KMS-11 (cell line): ENCODE measurements at regions not wholly inside any gene's neighbourhood (a gene's known extent, or its start where the extent isn't known, plus 50 kb on each side); places are given as distances from the start of the nearest gene placed in this dataset.

ENCODE experiments used
- H2AFZ ChIP-seq: fragments of 200-600 bp; sonication (generic); 2 replicates; pipeline ENCODE4 v1.6.1; 2016; ENCODE audit warnings: antibody characterized with exemption, mixed run types, low read depth
- H3K27ac ChIP-seq: fragments of 200-600 bp; sonication (generic); 2 replicates; pipeline ENCODE4 v1.6.1; 2016; ENCODE audit warnings: mild to moderate bottlenecking, mixed run types
- H3K27me3 ChIP-seq: fragments of 200-600 bp; sonication (generic); 2 replicates; pipeline ENCODE4 v1.6.1; 2017; ENCODE audit warnings: mild to moderate bottlenecking, low read depth, mixed run types, moderate library complexity; ENCODE audit not compliant: insufficient read depth
- H3K36me3 ChIP-seq: fragments of 200-600 bp; sonication (generic); 2 replicates; pipeline ENCODE4 v1.6.1; 2017; ENCODE audit warnings: mild to moderate bottlenecking, mixed run types; ENCODE audit not compliant: insufficient read depth
- H3K4me1 ChIP-seq: fragments of 200-600 bp; sonication (generic); 2 replicates; pipeline ENCODE4 v1.6.1; 2016; ENCODE audit warnings: mild to moderate bottlenecking, low read depth, mixed run types; ENCODE audit not compliant: poor library complexity, severe bottlenecking
- H3K4me2 ChIP-seq: fragments of 200-600 bp; sonication (generic); 2 replicates; pipeline ENCODE4 v1.7.0; 2016; ENCODE audit warnings: mild to moderate bottlenecking, mixed run types
- H3K4me3 ChIP-seq: fragments of 200-600 bp; sonication (generic); IDR thresholded peaks from 2 replicates; pipeline ENCODE4 v1.6.1; 2017; ENCODE audit warnings: low read depth, low read length, mixed read lengths; ENCODE audit not compliant: insufficient read depth
- H3K79me2 ChIP-seq: fragments of 200-600 bp; sonication (generic); 2 replicates; pipeline ENCODE4 v1.6.1; 2016; ENCODE audit warnings: low read depth, mixed run types; ENCODE audit not compliant: insufficient read depth
- H3K9ac ChIP-seq: fragments of 200-600 bp; sonication (generic); 2 replicates; pipeline ENCODE4 v1.6.1; 2016; ENCODE audit warnings: mild to moderate bottlenecking, mixed run types
- H4K20me1 ChIP-seq: fragments of 200-600 bp; sonication (generic); 2 replicates; pipeline ENCODE4 v1.6.1; 2016; ENCODE audit warnings: mild to moderate bottlenecking, mixed run types; ENCODE audit not compliant: insufficient read depth
- CTCF ChIP-seq: fragments of 200-600 bp; sonication (generic); conservative IDR thresholded peaks from 2 replicates; pipeline ENCODE4 v1.6.1; 2017; ENCODE audit warnings: low read depth, mild to moderate bottlenecking, antibody characterized with exemption, low read length, moderate library complexity, mixed read lengths

GRCh38 chr4:165597581-165598480 is 219.0 kb downstream of the CPE start:
- no peaks in the 10 kb centered on the region for H3K27me3 ChIP-seq
- H2AFZ ChIP-seq, result no peak overlapping the region
- H3K79me2 ChIP-seq, result no peaks in the 10 kb centered on the region
- TF ChIP-seq CTCF, result no peak
- H3K4me2 ChIP-seq, result no peak overlapping the region
- H3K27ac ChIP-seq, result no peak overlapping the region
- H3K36me3 ChIP-seq, result no peaks in the 10 kb centered on the region
- no peak overlapping the region for H3K9ac ChIP-seq
- H3K4me1 ChIP-seq, result peaks cover 9% of the 10 kb centered on the region
- no peak overlapping the region for H3K4me3 ChIP-seq
- H4K20me1 ChIP-seq, result no peaks in the 10 kb centered on the region

DNA sequence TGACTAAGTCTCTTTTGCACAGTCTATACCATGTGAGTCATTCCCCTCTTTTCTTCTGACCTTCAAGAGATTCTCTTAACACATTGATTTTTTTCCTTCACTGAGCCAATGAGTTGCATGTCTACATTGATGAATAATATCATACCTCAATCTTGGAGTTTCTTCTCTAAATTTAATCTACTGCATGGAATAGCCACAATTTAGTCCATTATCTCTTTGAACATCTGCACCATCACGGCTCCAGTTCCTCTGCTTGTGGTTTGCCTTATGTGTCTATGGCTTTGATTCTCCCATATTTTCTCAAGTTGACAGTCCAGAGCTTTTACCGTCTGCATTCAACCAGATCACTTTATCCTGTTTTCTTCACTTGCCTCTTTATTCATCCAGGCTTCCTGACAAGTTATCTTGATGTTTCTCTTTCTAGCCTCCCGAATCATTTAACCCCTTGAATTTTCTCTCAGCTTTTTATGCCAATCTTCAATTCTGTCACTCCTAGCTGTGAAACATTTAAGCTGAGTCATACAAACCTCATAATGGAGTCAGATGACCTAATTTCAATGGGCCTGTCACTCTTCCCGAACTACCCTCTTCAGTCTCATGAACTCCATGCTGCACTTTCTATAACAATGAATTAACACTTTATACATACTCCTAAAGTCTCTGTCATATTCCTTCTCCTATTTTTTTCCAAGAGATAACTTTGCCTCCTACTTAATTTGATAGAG is 222.3 kb downstream of the CPE start:
- H3K9ac ChIP-seq, result no peak overlapping the region
- no peaks in the 10 kb centered on the region for H3K79me2 ChIP-seq
- no peak overlapping the region for H3K4me2 ChIP-seq
- H4K20me1 ChIP-seq, result no peaks in the 10 kb centered on the region
- H3K27me3 ChIP-seq, result no peaks in the 10 kb centered on the region
- H2AFZ ChIP-seq, result no peak overlapping the region
- no peak overlapping the region for H3K4me3 ChIP-seq
- H3K4me1 ChIP-seq, result peaks cover 9% of the 10 kb centered on the region
- H3K27ac ChIP-seq, result no peak overlapping the region
- no peaks in the 10 kb centered on the region for H3K36me3 ChIP-seq
- TF ChIP-seq CTCF, result no peak

GRCh38 chr4:165602621-165603020 is 223.8 kb downstream of the CPE start:
- Histone ChIP-seq H3K4me3 (no peak overlapping the region), H3K79me2 (no peaks in the 10 kb centered on the region), H2AFZ (no peak overlapping the region), H3K27ac (no peak overlapping the region), H3K9ac (no peak overlapping the region), H3K4me1 (peaks cover 9% of the 10 kb centered on the region), H4K20me1 (no peaks in the 10 kb centered on the region), H3K27me3 (no peaks in the 10 kb centered on the region), H3K4me2 (no peak overlapping the region), H3K36me3 (no peaks in the 10 kb centered on the region)
- TF ChIP-seq CTCF, result no peak

GRCh38 chr4:165604181-165604580 is 225.4 kb downstream of the CPE start:
- H3K9ac ChIP-seq, result no peak overlapping the region
- no peak for TF ChIP-seq CTCF
- no peaks in the 10 kb centered on the region for H4K20me1 ChIP-seq
- H3K4me2 ChIP-seq, result no peak overlapping the region
- H3K27ac ChIP-seq, result no peak overlapping the region
- no peak overlapping the region for H2AFZ ChIP-seq
- peaks cover 9% of the 10 kb centered on the region for H3K4me1 ChIP-seq
- no peaks in the 10 kb centered on the region for H3K79me2 ChIP-seq
- no peaks in the 10 kb centered on the region for H3K27me3 ChIP-seq
- H3K36me3 ChIP-seq, result no peaks in the 10 kb centered on the region
- no peak overlapping the region for H3K4me3 ChIP-seq
